MCF 10A (cell line): ENCODE measurements at regions not wholly inside any gene's neighbourhood (a gene's known extent, or its start where the extent isn't known, plus 50 kb on each side); places are given as distances from the start of the nearest gene placed in this dataset.
A peak's percentile ranks its signal among the peaks of the same experiment; 100 is the strongest.

ENCODE experiments used
- BruUV-seq: library from RNA; stranded (reverse); fragments of 400-500 nt; replicated peaks from 2 replicates; lab custom pipeline; 2021; lab: Mats Ljungman, UMichigan
- CTCF ChIA-PET: fragments of 300-600 bp; sonication (Branson Sonifier 250); formaldehyde crosslinking; extraction: SDS; loops from one replicate; lab custom pipeline; 2021; ENCODE audit warnings: antibody characterized with exemption, inconsistent platforms; lab: Yijun Ruan, JAX
- POLR2A ChIA-PET: fragments of 300-600, 350-650 bp; sonication (Branson Sonifier 250); formaldehyde crosslinking; extraction: SDS; loops from one replicate; lab custom pipeline; 2020; ENCODE audit warnings: antibody characterized with exemption, inconsistent platforms; lab: Yijun Ruan, JAX
- DNase-seq: peaks from one replicate; pipeline ENCODE4 v3.0.0-alpha.2; 2018; ENCODE audit not compliant: unreplicated experiment
- H3K27ac Mint-ChIP-seq: one replicate; pipeline ENCODE4 v1.8.0; 2022; ENCODE audit warnings: mild to moderate bottlenecking, low read depth, mixed read lengths; ENCODE audit not compliant: unreplicated experiment
- H3K27me3 Mint-ChIP-seq: one replicate; pipeline ENCODE4 v1.8.0; 2022; ENCODE audit warnings: mixed read lengths; ENCODE audit not compliant: insufficient read depth, unreplicated experiment
- H3K36me3 Mint-ChIP-seq: one replicate; pipeline ENCODE4 v1.8.0; 2022; ENCODE audit warnings: mild to moderate bottlenecking, moderate library complexity, mixed read lengths; ENCODE audit not compliant: insufficient read depth, unreplicated experiment
- H3K4me1 Mint-ChIP-seq: one replicate; pipeline ENCODE4 v1.8.0; 2022; ENCODE audit warnings: mixed read lengths; ENCODE audit not compliant: insufficient read depth, unreplicated experiment
- H3K4me3 Mint-ChIP-seq: one replicate; pipeline ENCODE4 v1.8.0; 2022; ENCODE audit warnings: mild to moderate bottlenecking, moderate library complexity, mixed read lengths; ENCODE audit not compliant: unreplicated experiment
- H3K9me3 Mint-ChIP-seq: one replicate; pipeline ENCODE4 v1.8.0; 2022; ENCODE audit warnings: mixed read lengths; ENCODE audit not compliant: unreplicated experiment
- intact Hi-C: fragments of 100-400 bp; cut with micrococcal nuclease; formaldehyde crosslinking; loops from 2 replicates; pipeline ENCODE4 v1.14.1; 2022
- TF ChIP-seq, protein P1 (sequence below): fragments of 200-600 bp; IDR thresholded peaks from one replicate; pipeline ENCODE4 v1.8.0; 2022; ENCODE audit warnings: antibody characterized with exemption, mild to moderate bottlenecking; ENCODE audit not compliant: unreplicated experiment

- POLR2A ChIA-PET, result interaction anchor here (0.6 to 1.7 kb wide), 11 partner anchors 9 to 146 kb away, joined by 3 to 7 read pairs (median 4); no protein-coding TSS in a partner anchor
- peak overlapping the region; percentile 75 for H3K27ac Mint-ChIP-seq
- TF ChIP-seq, protein P1, sequence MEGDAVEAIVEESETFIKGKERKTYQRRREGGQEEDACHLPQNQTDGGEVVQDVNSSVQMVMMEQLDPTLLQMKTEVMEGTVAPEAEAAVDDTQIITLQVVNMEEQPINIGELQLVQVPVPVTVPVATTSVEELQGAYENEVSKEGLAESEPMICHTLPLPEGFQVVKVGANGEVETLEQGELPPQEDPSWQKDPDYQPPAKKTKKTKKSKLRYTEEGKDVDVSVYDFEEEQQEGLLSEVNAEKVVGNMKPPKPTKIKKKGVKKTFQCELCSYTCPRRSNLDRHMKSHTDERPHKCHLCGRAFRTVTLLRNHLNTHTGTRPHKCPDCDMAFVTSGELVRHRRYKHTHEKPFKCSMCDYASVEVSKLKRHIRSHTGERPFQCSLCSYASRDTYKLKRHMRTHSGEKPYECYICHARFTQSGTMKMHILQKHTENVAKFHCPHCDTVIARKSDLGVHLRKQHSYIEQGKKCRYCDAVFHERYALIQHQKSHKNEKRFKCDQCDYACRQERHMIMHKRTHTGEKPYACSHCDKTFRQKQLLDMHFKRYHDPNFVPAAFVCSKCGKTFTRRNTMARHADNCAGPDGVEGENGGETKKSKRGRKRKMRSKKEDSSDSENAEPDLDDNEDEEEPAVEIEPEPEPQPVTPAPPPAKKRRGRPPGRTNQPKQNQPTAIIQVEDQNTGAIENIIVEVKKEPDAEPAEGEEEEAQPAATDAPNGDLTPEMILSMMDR, result no peak
- H3K27me3 Mint-ChIP-seq, result no peaks in the 10 kb centered on the region
- BruUV-seq, result no TSS peak
- no peaks in the 10 kb centered on the region for H3K9me3 Mint-ChIP-seq
- CTCF ChIA-PET, result interaction anchor here (0.6 to 1.6 kb wide), 7 partner anchors 27 to 563 kb away, joined by 3 to 5 read pairs (median 3); no protein-coding TSS in a partner anchor
- DNase-seq, result peak; percentile 75
- H3K4me1 Mint-ChIP-seq, result peaks cover 25% of the 10 kb centered on the region
- H3K4me3 Mint-ChIP-seq, result peak overlapping the region; percentile 35
- no peaks in the 10 kb centered on the region for H3K36me3 Mint-ChIP-seq
- intact Hi-C loops, result no loop called here
Observed at GRCh38 chr2:102082571-102083392, 59.8 kb upstream of the IL1R1 start.

- H3K4me3 Mint-ChIP-seq, result no peak overlapping the region
- no TSS peak for BruUV-seq
- H3K36me3 Mint-ChIP-seq, result no peaks in the 10 kb centered on the region
- H3K9me3 Mint-ChIP-seq, result no peaks in the 10 kb centered on the region
- H3K27ac Mint-ChIP-seq, result no peak overlapping the region
- H3K27me3 Mint-ChIP-seq, result no peaks in the 10 kb centered on the region
- peaks cover 25% of the 10 kb centered on the region for H3K4me1 Mint-ChIP-seq
- TF ChIP-seq, protein P1, result no peak
- intact Hi-C loops, result no loop called here
- ChIA-PET POLR2A (interaction anchor here (0.6 to 1.7 kb wide), 9 partner anchors 8 to 146 kb away, joined by 3 to 7 read pairs (median 3); no protein-coding TSS in a partner anchor), CTCF (interaction anchor here (0.7 to 1.6 kb wide), 5 partner anchors 28 to 436 kb away, joined by 3 to 5 read pairs (median 4); no protein-coding TSS in a partner anchor)
- DNase-seq, result no peak
Observed at GRCh38 chr2:102083393-102083703, 59.2 kb upstream of the IL1R1 start.

GRCh38 chr2:102084651-102085050 lies 57.9 kb upstream of the IL1R1 start:
- Mint-ChIP-seq H3K36me3 (no peaks in the 10 kb centered on the region), H3K4me3 (no peak overlapping the region), H3K27me3 (no peaks in the 10 kb centered on the region), H3K9me3 (no peaks in the 10 kb centered on the region), H3K27ac (no peak overlapping the region), H3K4me1 (peaks cover 25% of the 10 kb centered on the region)
- ChIA-PET CTCF (no interaction called here), POLR2A (interaction anchor here (0.6 kb wide), 1 partner anchor 51 kb away, joined by 3 read pairs; no protein-coding TSS in a partner anchor)
- no TSS peak for BruUV-seq
- intact Hi-C loops, result no loop called here
- no peak for DNase-seq
- TF ChIP-seq, protein P1, result no peak

- ChIA-PET POLR2A (no interaction called here), CTCF (interaction anchor here (1.5 kb wide), 1 partner anchor 65 kb away, joined by 5 read pairs; no protein-coding TSS in a partner anchor)
- no TSS peak for BruUV-seq
- Mint-ChIP-seq H3K27me3 (no peaks in the 10 kb centered on the region), H3K4me3 (no peak overlapping the region), H3K4me1 (peaks cover 23% of the 10 kb centered on the region), H3K9me3 (no peaks in the 10 kb centered on the region), H3K27ac (no peak overlapping the region), H3K36me3 (no peaks in the 10 kb centered on the region)
- intact Hi-C loops, result no loop called here
- DNase-seq, result no peak
- TF ChIP-seq, protein P1, result no peak
Observed at GRCh38 chr2:102085238-102085637, 57.3 kb upstream of the IL1R1 start.
